SK-N-SH (cell line): ENCODE measurements at regions not wholly inside any gene's neighbourhood (a gene's known extent, or its start where the extent isn't known, plus 50 kb on each side); places are given as distances from the start of the nearest gene placed in this dataset.

Experiments used
- CTCF ChIA-PET: fragments of 300-600, 350-600 bp; formaldehyde crosslinking; extraction: SDS; loops from one replicate; lab custom pipeline; 2021; lab: Yijun Ruan, JAX
- POLR2A ChIA-PET: fragments of 350-600 bp; sonication (Branson Sonifier 250); formaldehyde crosslinking; extraction: SDS; loops from one replicate; lab custom pipeline; 2020; ENCODE audit warnings: antibody characterized with exemption, inconsistent platforms; lab: Yijun Ruan, JAX
- DNase-seq: peaks from one replicate; pipeline ENCODE4 v3.0.0; 2012
- H2AFZ ChIP-seq: fragments of 200-600 bp; sonication (generic); 2 replicates; pipeline ENCODE4 v1.8.1; 2016; ENCODE audit warnings: antibody characterized with exemption, mild to moderate bottlenecking, low read depth
- H3F3A ChIP-seq: fragments of 200-600 bp; sonication (generic); replicated peaks from 2 replicates; pipeline ENCODE3; 2016; ENCODE audit warnings: antibody characterized with exemption, mild to moderate bottlenecking; ENCODE audit not compliant: insufficient read depth
- H3K27ac ChIP-seq, 2 experiments: fragments of 200-500 bp in 1 of 2; fragments of 200-600 bp in 1 of 2; sonication (Bioruptor generic) in 1 of 2; sonication (generic), shearing (Covaris generic) in 1 of 2; 2 replicates each; pipeline versions ENCODE4 v1.5.1 to v1.6.1; 2014 to 2016; ENCODE audit warnings: low read depth in 2 of 2, inconsistent platforms in 1 of 2, low read length in 1 of 2, mild to moderate bottlenecking in 1 of 2, mixed read lengths in 1 of 2
- H3K27me3 ChIP-seq: fragments of 200-600 bp; sonication (generic), shearing (Covaris generic); 2 replicates; pipeline ENCODE4 v1.6.1; 2016; ENCODE audit warnings: mixed run types; ENCODE audit not compliant: insufficient read depth
- H3K36me3 ChIP-seq, 2 experiments: fragments of 200-500 bp in 1 of 2; fragments of 200-600 bp in 1 of 2; sonication (Bioruptor generic) in 1 of 2; sonication (generic) in 1 of 2; replicated peaks in 1 of 2; 2 replicates each; pipeline versions ENCODE3 to v1.5.1; 2014 to 2016; ENCODE audit warnings: low read length in 1 of 2, mild to moderate bottlenecking in 1 of 2; ENCODE audit not compliant: insufficient read depth in 2 of 2, control insufficient read depth in 1 of 2
- H3K4me1 ChIP-seq, 2 experiments: fragments of 200-500 bp in 1 of 2; fragments of 200-600 bp in 1 of 2; sonication (Bioruptor generic) in 1 of 2; sonication (generic), shearing (Covaris generic) in 1 of 2; 2 replicates each; pipeline versions ENCODE4 v1.5.1 to v1.6.1; 2014 to 2016; ENCODE audit warnings: low read depth in 1 of 2, low read length in 1 of 2, mixed run types in 1 of 2; ENCODE audit not compliant: insufficient read depth in 2 of 2, control insufficient read depth in 1 of 2
- H3K4me2 ChIP-seq: fragments of 200-600 bp; sonication (generic), shearing (Covaris generic); 2 replicates; pipeline ENCODE4 v1.6.1; 2017; ENCODE audit warnings: mixed run types
- H3K4me3 ChIP-seq, 2 experiments: fragments of 200-500 bp in 1 of 2; fragments of 200-600 bp in 1 of 2; sonication (Bioruptor generic) in 1 of 2; sonication (generic), shearing (Covaris generic) in 1 of 2; 2 replicates each; pipeline versions ENCODE4 v1.5.1 to v1.8.1; 2014 to 2016; ENCODE audit warnings: low read depth in 2 of 2, inconsistent platforms in 1 of 2, low read length in 1 of 2, mild to moderate bottlenecking in 1 of 2, mixed read lengths in 1 of 2, moderate library complexity in 1 of 2
- H3K79me2 ChIP-seq: fragments of 200-600 bp; sonication (generic); 2 replicates; pipeline ENCODE4 v1.8.1; 2017; ENCODE audit warnings: mild to moderate bottlenecking; ENCODE audit not compliant: insufficient read depth
- H3K9ac ChIP-seq: fragments of 200-600 bp; sonication (generic); 2 replicates; pipeline ENCODE4 v1.6.1; 2017; ENCODE audit warnings: mixed run types
- H3K9me2 ChIP-seq: fragments of 200-600 bp; sonication (generic); 2 replicates; pipeline ENCODE4 v1.6.1; 2017; ENCODE audit warnings: mixed run types
- H3K9me3 ChIP-seq: fragments of 200-600 bp; sonication (generic); 2 replicates; pipeline ENCODE4 v1.6.1; 2017; ENCODE audit warnings: mixed run types, mild to moderate bottlenecking, moderate library complexity
- H4K20me1 ChIP-seq: fragments of 200-600 bp; sonication (generic); 2 replicates; pipeline ENCODE4 v1.6.1; 2017; ENCODE audit warnings: mild to moderate bottlenecking, mixed run types; ENCODE audit not compliant: insufficient read depth
- CTCF ChIP-seq: fragments of 200-600 bp; sonication (generic); IDR thresholded peaks from 2 replicates; pipeline ENCODE4 v1.6.1; 2017; ENCODE audit warnings: antibody characterized with exemption, mild to moderate bottlenecking, moderate library complexity
- ELF1 ChIP-seq: IDR thresholded peaks from 2 replicates; pipeline ENCODE4 v1.4.0; 2012
- EP300 ChIP-seq, 2 experiments: IDR thresholded peaks; 2 replicates each; pipeline versions ENCODE4 v1.4.0 to v1.6.1; 2012; ENCODE audit warnings: borderline replicate concordance in 1 of 2, low read depth in 1 of 2, low read length in 1 of 2
- EZH2phosphoT487 ChIP-seq: fragments of 200-600 bp; sonication (generic); IDR thresholded peaks from 2 replicates; pipeline ENCODE4 v1.6.1; 2017; ENCODE audit warnings: low read depth, mixed run types, mild to moderate bottlenecking, antibody characterized with exemption, moderate library complexity, borderline replicate concordance
- FOSL2 ChIP-seq: IDR thresholded peaks from 2 replicates; pipeline ENCODE4 v1.4.0; 2012; ENCODE audit warnings: low read depth, mild to moderate bottlenecking, moderate library complexity, borderline replicate concordance
- FOXM1 ChIP-seq: IDR thresholded peaks from 2 replicates; pipeline ENCODE4 v1.4.0; 2012; ENCODE audit warnings: low read depth, mild to moderate bottlenecking
- GABPA ChIP-seq: IDR thresholded peaks from 2 replicates; pipeline ENCODE4 v1.4.0; 2012; ENCODE audit warnings: low read depth, mild to moderate bottlenecking
- GATA2 ChIP-seq: sonication (generic); formaldehyde crosslinking; IDR thresholded peaks from 2 replicates; pipeline ENCODE4 v1.5.0; 2020; ENCODE audit warnings: mild to moderate bottlenecking, missing genetic modification reagents
- JUND ChIP-seq: IDR thresholded peaks from 2 replicates; pipeline ENCODE4 v1.4.0; 2012
- MAX ChIP-seq: IDR thresholded peaks from 2 replicates; pipeline ENCODE4 v1.4.0; 2012; ENCODE audit warnings: low read depth
- MEF2A ChIP-seq: IDR thresholded peaks from 2 replicates; pipeline ENCODE4 v1.4.0; 2012; ENCODE audit warnings: low read depth, borderline replicate concordance
- MXI1 ChIP-seq: IDR thresholded peaks from 2 replicates; pipeline ENCODE4 v1.6.1; 2012; ENCODE audit warnings: mild to moderate bottlenecking, low read depth, low read length, improper control_type of control experiment
- RAD21 ChIP-seq: IDR thresholded peaks from 2 replicates; pipeline ENCODE4 v1.6.1; 2012; ENCODE audit warnings: mild to moderate bottlenecking, low read length
- RXRA ChIP-seq: IDR thresholded peaks from 2 replicates; pipeline ENCODE4 v1.4.0; 2012; ENCODE audit warnings: low read depth, mild to moderate bottlenecking, borderline replicate concordance
- SIN3A ChIP-seq: IDR thresholded peaks from 2 replicates; pipeline ENCODE4 v1.6.1; 2012; ENCODE audit warnings: low read depth, mild to moderate bottlenecking, low read length, moderate library complexity, borderline replicate concordance
- SMC3 ChIP-seq: IDR thresholded peaks from 2 replicates; pipeline ENCODE4 v1.6.1; 2012; ENCODE audit warnings: low read depth, low read length, improper control_type of control experiment
- TAF1 ChIP-seq: IDR thresholded peaks from 2 replicates; pipeline ENCODE4 v1.6.1; 2012; ENCODE audit warnings: low read depth, mild to moderate bottlenecking, low read length, moderate library complexity, borderline replicate concordance
- TEAD4 ChIP-seq: IDR thresholded peaks from 2 replicates; pipeline ENCODE4 v1.4.0; 2012; ENCODE audit warnings: mild to moderate bottlenecking, borderline replicate concordance; ENCODE audit not compliant: insufficient read depth
- YY1 ChIP-seq: IDR thresholded peaks from 2 replicates; pipeline ENCODE4 v1.4.0; 2012; ENCODE audit warnings: low read depth, mild to moderate bottlenecking
- WGBS: methylation state at CpG from one replicate; pipeline ENCODE4 v1.1.6; 2017; ENCODE audit warnings: low lambda C conversion rate; 5-methylcytosine and 5-hydroxymethylcytosine counted together

- TF ChIP-seq GATA2, result no peak
Measured at GRCh38 chr3:13256845-13257244, 163.3 kb downstream of the NUP210 start (continued).

GRCh38 chr3:13254028-13254951 is 165.8 kb downstream of the NUP210 start:
- CTCF ChIA-PET, result interaction anchor here (1.0 to 1.5 kb wide), 2 partner anchors 10 to 53 kb away, joined by 3 to 6 read pairs; no protein-coding TSS in a partner anchor
- no peak for DNase-seq
- H3K9me3 ChIP-seq, result no peaks in the 10 kb centered on the region
- 59% methylated on average over 24 of the region's 28 CpGs for WGBS
- H3K9me2 ChIP-seq, result no peaks in the 10 kb centered on the region
- H3K27me3 ChIP-seq, result no peaks in the 10 kb centered on the region
- H2AFZ ChIP-seq, result no peak overlapping the region
- H3K4me2 ChIP-seq, result no peak overlapping the region
- no peak for TF ChIP-seq MEF2A
- TF ChIP-seq, all 33 proteins: peak for 0
- peaks cover 0 to 6% of the 10 kb centered on the region in 2 experiments; a peak in 1 of 4 replicates for H3K4me1 ChIP-seq
- H3K4me3 ChIP-seq, result no peak overlapping the region
- no peak overlapping the region for H3K27ac ChIP-seq
- H4K20me1 ChIP-seq, result no peaks in the 10 kb centered on the region
- no peaks in the 10 kb centered on the region for H3K36me3 ChIP-seq
- H3F3A ChIP-seq, result no peaks in the 10 kb centered on the region
- POLR2A ChIA-PET, result interaction anchor here (0.8 kb wide), 1 partner anchor 10 kb away, joined by 3 read pairs; no protein-coding TSS in a partner anchor
- no peaks in the 10 kb centered on the region for H3K79me2 ChIP-seq
- H3K9ac ChIP-seq, result no peak overlapping the region

GRCh38 chr3:13253208-13253937 is 166.7 kb downstream of the NUP210 start:
- Histone ChIP-seq H3K79me2 (no peaks in the 10 kb centered on the region), H3K27me3 (no peaks in the 10 kb centered on the region)
- CTCF ChIA-PET, result interaction anchor here (1.0 kb wide), 2 partner anchors 8 to 52 kb away, joined by 3 to 5 read pairs; no protein-coding TSS in a partner anchor
- no peak for TF ChIP-seq FOSL2
- no peak for TF ChIP-seq SMC3
- TF ChIP-seq CTCF, result no peak
- no peak for TF ChIP-seq RXRA
- no peak for TF ChIP-seq YY1
- no peak for TF ChIP-seq TAF1
- TF ChIP-seq RAD21, result no peak
- TF ChIP-seq GABPA, result no peak
- TF ChIP-seq TEAD4, result no peak
- no peak for TF ChIP-seq FOXM1
- no peak for TF ChIP-seq JUND
- TF ChIP-seq MAX, result no peak
- no peak for TF ChIP-seq ELF1
- no peak for TF ChIP-seq EZH2phosphoT487
- no peak for TF ChIP-seq MXI1
- TF ChIP-seq EP300 (IDR thresholded peaks at IDR 0.05; ENCODE audit: borderline replicate concordance in 1 of 2, low read depth in 1 of 2, low read length in 1 of 2), result no peak
- no peak for TF ChIP-seq SIN3A
- TF ChIP-seq, all 33 proteins: peak for 0
- Histone ChIP-seq H3F3A (no peaks in the 10 kb centered on the region), H3K9me3 (no peaks in the 10 kb centered on the region), H2AFZ (no peak overlapping the region), H3K4me1 (peaks cover 0 to 2% of the 10 kb centered on the region in 2 experiments; a peak in 1 of 4 replicates), H3K4me2 (no peak overlapping the region), H3K27ac (no peak overlapping the region), H3K9ac (no peak overlapping the region), H3K9me2 (no peaks in the 10 kb centered on the region), H3K4me3 (no peak overlapping the region), H4K20me1 (no peaks in the 10 kb centered on the region), H3K36me3 (no peaks in the 10 kb centered on the region)
- DNase-seq, result no peak
- POLR2A ChIA-PET, result no interaction called here
- WGBS, result 68% methylated on average over 14 of the region's 16 CpGs
